Brain microvascular endothelial cell (primary cell): ENCODE measurements at regions not wholly inside any gene's neighbourhood (a gene's known extent, or its start where the extent isn't known, plus 50 kb on each side); places are given as distances from the start of the nearest gene placed in this dataset.

Experiments
- DNase-seq: peaks from one replicate; pipeline ENCODE4 v3.0.0-alpha.2; 2020
- H3K27ac ChIP-seq: fragments of 250-450 bp; sonication (Bioruptor Pico); 2 replicates; pipeline ENCODE4 v1.5.1; 2020; ENCODE audit warnings: mild to moderate bottlenecking, moderate library complexity
- H3K27me3 ChIP-seq: fragments of 250-450 bp; sonication (Bioruptor Pico); replicated peaks from 2 replicates; pipeline ENCODE4 v1.5.1; 2020; ENCODE audit warnings: mild to moderate bottlenecking
- H3K36me3 ChIP-seq: fragments of 250-450 bp; sonication (Bioruptor Pico); replicated peaks from 2 replicates; pipeline ENCODE4 v1.5.1; 2020; ENCODE audit warnings: mild to moderate bottlenecking
- H3K4me3 ChIP-seq: 2 replicates; pipeline ENCODE4 v1.5.1; 2011; ENCODE audit warnings: low read depth, mild to moderate bottlenecking, control low read depth, low read length, moderate library complexity
- CTCF ChIP-seq: IDR thresholded peaks from 2 replicates; pipeline ENCODE4 v1.5.1; 2011; ENCODE audit warnings: low read depth, mild to moderate bottlenecking, moderate library complexity, low read length, control low read depth, inconsistent platforms; ENCODE audit errors: missing control alignments
- in situ Hi-C: cut with HindIII; loops from 2 replicates; pipeline ENCODE4 v1.10.0; 2017; ENCODE audit warnings: low sequenced_read_pairs, low pct_ligation_motif_present

GRCh38 chr20:22020201-22020600 lies 314.7 kb downstream of the PAX1 start:
- Histone ChIP-seq H3K4me3 (no peak overlapping the region), H3K36me3 (no peaks in the 10 kb centered on the region), H3K27me3 (no peaks in the 10 kb centered on the region), H3K27ac (no peak overlapping the region)
- DNase-seq: no peak
- no peak for TF ChIP-seq CTCF
- in situ Hi-C loops: no loop called here

GRCh38 chr20:22008456-22008855 lies 303.0 kb downstream of the PAX1 start:
- DNase-seq: no peak
- Histone ChIP-seq H3K27ac (no peak overlapping the region), H3K36me3 (no peaks in the 10 kb centered on the region), H3K4me3 (no peak overlapping the region), H3K27me3 (no peaks in the 10 kb centered on the region)
- no peak for TF ChIP-seq CTCF
- in situ Hi-C loops: no loop called here

- Histone ChIP-seq H3K36me3 (no peaks in the 10 kb centered on the region), H3K27ac (no peak overlapping the region), H3K27me3 (no peaks in the 10 kb centered on the region), H3K4me3 (no peak overlapping the region)
- in situ Hi-C loops: no loop called here
- no peak for DNase-seq
- TF ChIP-seq CTCF: no peak
Observed at GRCh38 chr20:22006306-22006705, 300.8 kb downstream of the PAX1 start.

GRCh38 chr20:22005535-22005934 lies 300.1 kb downstream of the PAX1 start:
- TF ChIP-seq CTCF: no peak
- H3K36me3 ChIP-seq: no peaks in the 10 kb centered on the region

GRCh38 chr20:22004946-22005345 lies 299.5 kb downstream of the PAX1 start:
- no peak for TF ChIP-seq CTCF
- Histone ChIP-seq H3K27ac (no peak overlapping the region), H3K4me3 (no peak overlapping the region), H3K27me3 (no peaks in the 10 kb centered on the region), H3K36me3 (no peaks in the 10 kb centered on the region)
- in situ Hi-C loops: no loop called here
- no peak for DNase-seq

More at GRCh38 chr20:22005535-22005934, 300.1 kb downstream of the PAX1 start:
- in situ Hi-C loops: no loop called here
- H3K27me3 ChIP-seq: no peaks in the 10 kb centered on the region
- no peak for DNase-seq
- no peak overlapping the region for H3K27ac ChIP-seq
- no peak overlapping the region for H3K4me3 ChIP-seq

- Histone ChIP-seq H3K4me3 (no peak overlapping the region), H3K27me3 (no peaks in the 10 kb centered on the region), H3K27ac (no peak overlapping the region), H3K36me3 (no peaks in the 10 kb centered on the region)
- in situ Hi-C loops: no loop called here
- no peak for DNase-seq
- no peak for TF ChIP-seq CTCF
Observed at GRCh38 chr20:22003680-22004079, 298.2 kb downstream of the PAX1 start.
